MM.1S (cell line): ENCODE measurements at regions not wholly inside any gene's neighbourhood (a gene's known extent, or its start where the extent isn't known, plus 50 kb on each side); places are given as distances from the start of the nearest gene placed in this dataset.

Source experiments
- CTCF ChIP-seq: fragments of 300-600 bp; sonication (generic); IDR thresholded peaks from 2 replicates; pipeline ENCODE4 v1.5.1; 2016; ENCODE audit warnings: antibody characterized with exemption, low read length, mixed read lengths
- EZH2phosphoT487 ChIP-seq: fragments of 300-600 bp; sonication (generic); IDR thresholded peaks from 2 replicates; pipeline ENCODE4 v1.6.1; 2018; ENCODE audit warnings: antibody characterized with exemption, low read length

DNA sequence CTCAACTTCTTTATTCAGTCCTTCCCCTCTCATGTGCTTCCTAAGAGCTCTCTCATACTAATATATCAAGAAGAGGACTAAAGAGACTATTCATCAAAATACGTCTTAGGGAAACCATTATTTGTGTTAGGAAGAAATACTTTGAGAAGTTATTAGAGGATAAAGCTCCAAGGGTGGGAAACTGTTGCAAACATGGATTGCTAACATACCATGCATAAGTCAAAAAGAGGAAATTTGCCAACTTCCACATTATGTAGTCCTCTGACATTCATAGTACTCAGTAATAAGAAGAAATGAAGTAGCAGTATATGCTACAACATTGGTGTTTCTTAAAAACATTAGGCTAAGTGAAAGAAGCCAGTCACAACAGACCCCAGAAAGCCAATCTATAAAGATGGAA lies 128.8 kb upstream of the CLEC14A start:
- no peak for TF ChIP-seq CTCF
- TF ChIP-seq EZH2phosphoT487: no peak
